ENCODE measurements at regions not wholly inside any gene's neighbourhood (a gene's known extent, or its start where the extent isn't known, plus 50 kb on each side); places are given as distances from the start of the nearest gene placed in this dataset.

DNA sequence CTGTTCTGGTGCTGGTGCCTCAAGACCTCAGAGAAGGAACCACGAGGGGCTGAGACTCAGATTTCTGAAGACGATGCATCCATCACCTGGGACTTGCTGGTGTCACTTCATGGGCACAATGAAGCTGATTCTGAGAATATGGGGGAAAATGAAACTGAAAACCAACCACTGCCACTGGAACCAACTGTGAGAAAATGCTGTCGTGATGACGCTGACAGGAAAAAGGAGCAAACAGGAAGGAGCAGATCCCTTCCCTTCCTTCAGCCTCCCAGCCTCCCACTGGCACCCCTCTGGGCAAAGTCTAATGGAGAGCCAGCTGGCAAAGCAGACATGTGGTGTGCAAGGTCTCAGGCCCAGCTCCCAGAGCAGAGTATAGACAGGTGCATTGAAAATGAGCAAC is 109.7 kb downstream of the FOXI3 start:
- TF ChIP-seq, protein P1, sequence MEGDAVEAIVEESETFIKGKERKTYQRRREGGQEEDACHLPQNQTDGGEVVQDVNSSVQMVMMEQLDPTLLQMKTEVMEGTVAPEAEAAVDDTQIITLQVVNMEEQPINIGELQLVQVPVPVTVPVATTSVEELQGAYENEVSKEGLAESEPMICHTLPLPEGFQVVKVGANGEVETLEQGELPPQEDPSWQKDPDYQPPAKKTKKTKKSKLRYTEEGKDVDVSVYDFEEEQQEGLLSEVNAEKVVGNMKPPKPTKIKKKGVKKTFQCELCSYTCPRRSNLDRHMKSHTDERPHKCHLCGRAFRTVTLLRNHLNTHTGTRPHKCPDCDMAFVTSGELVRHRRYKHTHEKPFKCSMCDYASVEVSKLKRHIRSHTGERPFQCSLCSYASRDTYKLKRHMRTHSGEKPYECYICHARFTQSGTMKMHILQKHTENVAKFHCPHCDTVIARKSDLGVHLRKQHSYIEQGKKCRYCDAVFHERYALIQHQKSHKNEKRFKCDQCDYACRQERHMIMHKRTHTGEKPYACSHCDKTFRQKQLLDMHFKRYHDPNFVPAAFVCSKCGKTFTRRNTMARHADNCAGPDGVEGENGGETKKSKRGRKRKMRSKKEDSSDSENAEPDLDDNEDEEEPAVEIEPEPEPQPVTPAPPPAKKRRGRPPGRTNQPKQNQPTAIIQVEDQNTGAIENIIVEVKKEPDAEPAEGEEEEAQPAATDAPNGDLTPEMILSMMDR (IDR thresholded peaks at IDR 0.05): no peak
- TF ChIP-seq POLR2A (IDR thresholded peaks at IDR 0.05) (no peak), POLR2AphosphoS5 (IDR thresholded peaks at IDR 0.05) (no peak), EP300 (IDR thresholded peaks at IDR 0.05) (no peak)

All from upper lobe of left lung (tissue), 4 donors.